Ovary (tissue), 7 donors: ENCODE measurements at regions not wholly inside any gene's neighbourhood (a gene's known extent, or its start where the extent isn't known, plus 50 kb on each side); places are given as distances from the start of the nearest gene placed in this dataset.

Experiments used
- DNase-seq, 5 donors: peaks; one replicate each; pipeline ENCODE4 v3.0.0-alpha.2; 2019 to 2020
- H3K27ac ChIP-seq, 2 donors: fragments of 200-600 bp; one replicate each; pipeline versions ENCODE4 v1.5.1 to v1.8.0; 2019 to 2022
- H3K27me3 ChIP-seq: fragments of 200-600 bp; one replicate; pipeline ENCODE4 v1.8.0; 2022
- H3K36me3 ChIP-seq: fragments of 200-600 bp; sonication (generic); one replicate; pipeline ENCODE4 v1.5.1; 2019
- H3K4me1 ChIP-seq: one replicate; pipeline ENCODE4 v1.8.1; 2013; ENCODE audit warnings: mild to moderate bottlenecking, moderate library complexity; ENCODE audit not compliant: insufficient read depth
- H3K4me3 ChIP-seq: fragments of 200-600 bp; sonication (generic); one replicate; pipeline ENCODE4 v1.5.1; 2017
- H3K9me3 ChIP-seq, 2 donors: fragments of 200-600 bp in 1 of 2; sonication (generic) in 1 of 2; one replicate each; pipeline versions ENCODE4 v1.5.1 to v1.8.1; 2013 to 2019; ENCODE audit warnings: mild to moderate bottlenecking in 1 of 2, moderate library complexity in 1 of 2
- CTCF ChIP-seq, 3 donors: fragments of 450-650 bp in 2 of 3; fragments of 200-600 bp in 1 of 3; IDR thresholded peaks; one replicate each; pipeline versions ENCODE4 v1.5.1 to v1.8.0; 2016 to 2022; ENCODE audit warnings: antibody characterized with exemption in 3 of 3, mild to moderate bottlenecking in 1 of 3
- EP300 ChIP-seq: sonication (generic); formaldehyde crosslinking; IDR thresholded peaks from one replicate; pipeline ENCODE4 v1.6.1; 2017; ENCODE audit warnings: antibody characterized with exemption
- POLR2A ChIP-seq: fragments of 450-650 bp; IDR thresholded peaks from one replicate; pipeline ENCODE4 v1.6.1; 2017; ENCODE audit warnings: antibody characterized with exemption, mild to moderate bottlenecking, moderate library complexity
- WGBS, 3 donors: extraction: QIAGEN DNeasy Blood & Tissue Kit in 1 of 3; methylation state at CpG; one replicate each; pipeline versions ENCODE4 v1.1.5 to v1.1.7; 2013 to 2017; 5-methylcytosine and 5-hydroxymethylcytosine counted together
- intact Hi-C, 4 donors: fragments of 100-400 bp; cut with DNase I; formaldehyde crosslinking; loops; one replicate each; pipeline versions ENCODE4 v1.11.0 to v1.15.1; 2022 to 2023
- donor health status: DM: no; HTN: no; CAD: no; lungs with moderate emphysema.
- donor health status: DM: no; HTN: no; CAD: no.
- donor health status: Bipolar disorder and iron deficiency.
- donor health status: DM: no; HTN: no; CAD: no.
- donor health status: DM: yes; HTN: yes; CAD: no.

DNA sequence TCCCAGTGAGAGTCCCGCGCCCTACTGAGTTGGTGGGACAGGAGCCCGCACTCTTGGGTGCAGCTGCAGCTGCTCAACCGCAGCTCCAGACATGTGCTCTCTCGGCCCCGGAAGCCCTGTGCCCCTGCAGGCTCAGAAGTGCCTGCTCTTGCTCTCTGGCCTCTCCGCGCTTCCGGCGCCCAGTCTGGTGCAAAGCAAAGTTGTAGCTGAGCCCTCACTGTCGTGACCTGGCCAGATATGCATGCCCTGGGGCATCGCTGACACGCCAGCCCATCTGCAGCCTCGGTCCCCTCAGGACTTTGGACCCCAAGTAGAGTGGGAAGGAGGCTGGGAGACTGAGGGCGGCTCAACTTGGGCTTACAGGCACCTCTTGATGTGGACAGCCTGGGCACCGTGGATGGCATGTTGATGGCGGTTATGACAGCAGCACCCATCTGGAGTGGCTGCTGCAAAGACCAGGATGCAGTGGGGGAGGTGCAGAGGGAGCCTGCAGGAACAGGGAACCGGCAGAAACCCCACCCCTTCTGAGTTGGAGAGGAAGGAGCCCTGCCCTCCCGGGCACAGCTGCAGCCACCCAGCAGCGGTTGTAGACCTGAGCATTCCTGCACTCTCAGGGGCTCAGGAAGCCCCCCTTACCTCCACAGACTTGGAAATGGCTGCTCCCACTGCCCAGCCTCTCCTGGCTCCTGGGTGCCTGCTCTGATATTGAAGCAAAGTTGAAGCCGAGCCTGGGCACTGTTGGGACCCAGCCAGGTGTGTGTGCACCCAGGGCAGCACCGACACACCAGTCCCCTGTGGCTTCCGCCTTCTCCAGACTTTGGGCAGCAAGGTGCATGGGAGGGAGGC lies 462.6 kb downstream of the TBC1D32 start:
- Histone ChIP-seq H3K27me3 (no peaks in the 10 kb centered on the region), H3K4me1 (no peaks in the 10 kb centered on the region), H3K4me3 (no peak overlapping the region), H3K9me3 (no peaks in the 10 kb centered on the region), H3K27ac (no peak overlapping the region), H3K36me3 (no peaks in the 10 kb centered on the region)
- 78 to 83% (median 81%) methylated on average over 23 of the region's 23 CpGs for WGBS, 3 donors
- TF ChIP-seq POLR2A (no peak), CTCF (IDR thresholded peaks at IDR 0.05) (no peak), EP300 (no peak)
- peak in 1 of 5 donors; percentile 26 for DNase-seq
- intact Hi-C loops: no loop called here

DNA sequence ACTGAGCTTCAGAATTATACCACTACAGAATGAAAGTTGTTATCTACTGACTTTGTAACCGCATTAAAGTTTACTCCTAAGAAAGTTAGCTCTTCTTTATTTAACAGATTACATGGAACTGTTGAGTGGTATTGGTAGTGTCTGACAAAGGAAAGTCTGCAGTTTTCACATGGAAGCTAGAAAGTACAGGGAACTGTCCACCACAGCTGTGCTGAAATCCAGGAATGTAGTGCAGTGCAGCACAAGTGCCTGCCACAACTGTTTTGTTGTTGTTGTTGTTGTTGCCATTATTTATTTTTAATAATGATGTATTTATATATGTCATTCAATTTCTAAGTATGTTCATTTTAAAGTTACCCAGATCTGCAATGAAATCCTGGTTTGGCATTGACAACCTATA lies 464.9 kb downstream of the TBC1D32 start:
- intact Hi-C loops: no loop called here

DNA sequence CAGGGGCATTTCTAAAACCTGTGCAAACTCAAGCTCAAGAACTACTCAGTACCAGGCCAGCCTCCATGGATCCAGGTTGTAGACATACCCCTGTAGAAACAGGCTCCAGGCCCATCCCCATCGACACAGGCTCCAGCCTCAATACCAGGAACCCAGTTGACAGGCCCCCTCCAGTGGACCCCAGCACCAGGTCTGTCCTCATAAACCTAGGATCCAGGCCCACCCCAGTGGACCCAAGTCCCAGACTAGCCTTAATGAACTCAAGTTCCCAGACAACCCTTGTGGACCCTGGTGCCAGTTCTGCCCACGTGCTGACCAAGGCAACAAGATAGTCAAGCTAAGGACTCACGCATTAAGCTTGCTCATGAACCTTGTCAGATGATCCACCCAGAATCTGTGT lies 476.9 kb downstream of the TBC1D32 start:
- TF ChIP-seq CTCF (IDR thresholded peaks at IDR 0.05) (no peak), EP300 (no peak), POLR2A (no peak)
- DNase-seq: no peak
- H3K27ac ChIP-seq: no peak overlapping the region
- H3K27me3 ChIP-seq: no peaks in the 10 kb centered on the region
- intact Hi-C loops: no loop called here
- 70 to 85% (median 83%) methylated on average over 3 of the region's 3 CpGs for WGBS, 3 donors
- H3K36me3 ChIP-seq: no peaks in the 10 kb centered on the region
- H3K9me3 ChIP-seq: no peaks in the 10 kb centered on the region
- H3K4me3 ChIP-seq: no peak overlapping the region
- no peaks in the 10 kb centered on the region for H3K4me1 ChIP-seq

More for the DNA sequence above, 464.9 kb downstream of the TBC1D32 start:
- Histone ChIP-seq H3K4me3 (no peak overlapping the region), H3K36me3 (no peaks in the 10 kb centered on the region), H3K4me1 (no peaks in the 10 kb centered on the region), H3K9me3 (no peaks in the 10 kb centered on the region), H3K27me3 (no peaks in the 10 kb centered on the region), H3K27ac (no peak overlapping the region)
- WGBS, 3 donors: 26 to 48% (median 43%) methylated on average over 1 of the region's 1 CpG
- TF ChIP-seq EP300: no peak
- no peak for TF ChIP-seq CTCF (IDR thresholded peaks at IDR 0.05)
- TF ChIP-seq POLR2A: no peak
- no peak for DNase-seq

- Histone ChIP-seq H3K36me3 (no peaks in the 10 kb centered on the region), H3K27me3 (no peaks in the 10 kb centered on the region), H3K4me1 (no peaks in the 10 kb centered on the region), H3K4me3 (no peak overlapping the region), H3K9me3 (no peaks in the 10 kb centered on the region), H3K27ac (no peak overlapping the region)
- no peak for DNase-seq
- no peak for TF ChIP-seq EP300
- no peak for TF ChIP-seq CTCF (IDR thresholded peaks at IDR 0.05)
- no peak for TF ChIP-seq POLR2A
- intact Hi-C loops: no loop called here
Measured at GRCh38 chr6:120854583-120854982, 479.7 kb downstream of the TBC1D32 start.
